AG09319 (cell line): ENCODE measurements at regions not wholly inside any gene's neighbourhood (a gene's known extent, or its start where the extent isn't known, plus 50 kb on each side); places are given as distances from the start of the nearest gene placed in this dataset.

Source experiments
- DNase-seq: peaks from one replicate; pipeline ENCODE4 v3.0.0-alpha.2; 2010; ENCODE audit warnings: low read depth; ENCODE audit errors: extremely low read depth
- CTCF ChIP-seq: IDR thresholded peaks from 2 replicates; pipeline ENCODE4 v1.5.1; 2011; ENCODE audit warnings: low read depth, mild to moderate bottlenecking, inconsistent platforms, low read length, moderate library complexity

GRCh38 chr16:86209202-86209601 is 301.1 kb upstream of the FOXF1 start:
- TF ChIP-seq CTCF: no peak
- DNase-seq: no peak

GRCh38 chr16:86210403-86211193 is 299.7 kb upstream of the FOXF1 start:
- no peak for DNase-seq
- TF ChIP-seq CTCF: no peak

- TF ChIP-seq CTCF: no peak
- no peak for DNase-seq
Measured at GRCh38 chr16:86211265-86211664, 299.1 kb upstream of the FOXF1 start.

GRCh38 chr16:86211800-86212199 is 298.5 kb upstream of the FOXF1 start:
- no peak for TF ChIP-seq CTCF
- no peak for DNase-seq

- TF ChIP-seq CTCF: no peak
- DNase-seq: no peak
Measured at GRCh38 chr16:86212706-86213436, 297.5 kb upstream of the FOXF1 start.

- no peak for DNase-seq
- no peak for TF ChIP-seq CTCF
Measured at GRCh38 chr16:86213437-86214205, 296.7 kb upstream of the FOXF1 start.
